Heart left ventricle (tissue), 13 donors: ENCODE measurements at regions not wholly inside any gene's neighbourhood (a gene's known extent, or its start where the extent isn't known, plus 50 kb on each side); places are given as distances from the start of the nearest gene placed in this dataset.

Source experiments
- CTCF ChIP-seq, 12 donors: fragments of 200-600 bp; sonication (generic) in 4 of 12; IDR thresholded peaks; one replicate each; pipeline versions ENCODE4 v1.5.0 to v1.8.0; 2018 to 2022; ENCODE audit warnings: antibody characterized with exemption in 12 of 12, mild to moderate bottlenecking in 5 of 12
- POLR2A ChIP-seq, 2 donors: fragments of 450-650 bp; IDR thresholded peaks; one replicate each; pipeline ENCODE4 v1.6.1; 2017; ENCODE audit warnings: antibody characterized with exemption in 2 of 2, mild to moderate bottlenecking in 2 of 2, moderate library complexity in 2 of 2
- donor health status: ischemic (EF 13 %, LVEDD 7.1; RV severe dilation, severe dysfunction).
- donor health status: DM: no; HTN: yes; CAD: no.
- donor health status: DM: no; HTN: no; CAD: no.
- donor health status: ischemic (EF 25% LVEDD 6.9; RV normal size, moderate dysfunction).
- donor health status: ischemic (EF 25% LVEDD 5.7; RV mildly dilated, moderate dysfunction).
- donor health status: ischemic (EF 35%, LVEDD 5.7; RV mildly dilated, moderate dysfunction).
- donor health status: nonischemic (EF 11% LVEDD 7.7; RV severe dilation, severe dysfunction).
- donor health status: DM: yes; HTN: yes; CAD: no.
- donor health status: PGD.
- donor health status: ischemic (EF 29% LVEDD 5.4; RV normal size, mild dysfunction).
- donor health status: nonischemic (EF 23%, LVEDD 6.1; RV moderate dilation, normal function).

GRCh38 chr12:100708591-100708990, 86.0 kb upstream of the ANO4 start:
- TF ChIP-seq CTCF (IDR thresholded peaks at IDR 0.05) (no peak), POLR2A (IDR thresholded peaks at IDR 0.05) (no peak)
